DMS153 treated with DMSO at 0.1 percent for 48 hours (cell line): ENCODE measurements at regions not wholly inside any gene's neighbourhood (a gene's known extent, or its start where the extent isn't known, plus 50 kb on each side); places are given as distances from the start of the nearest gene placed in this dataset.
"Not testable (repeated sequence)": the region's sequence is repeated elsewhere in the genome, so short reads cannot be mapped to it uniquely, and the experiment has no call there.

Experiments
- DNase-seq: peaks from one replicate; lab custom pipeline; 2025; ENCODE audit not compliant: unreplicated experiment; lab: John Stamatoyannopoulos, UW

DNA sequence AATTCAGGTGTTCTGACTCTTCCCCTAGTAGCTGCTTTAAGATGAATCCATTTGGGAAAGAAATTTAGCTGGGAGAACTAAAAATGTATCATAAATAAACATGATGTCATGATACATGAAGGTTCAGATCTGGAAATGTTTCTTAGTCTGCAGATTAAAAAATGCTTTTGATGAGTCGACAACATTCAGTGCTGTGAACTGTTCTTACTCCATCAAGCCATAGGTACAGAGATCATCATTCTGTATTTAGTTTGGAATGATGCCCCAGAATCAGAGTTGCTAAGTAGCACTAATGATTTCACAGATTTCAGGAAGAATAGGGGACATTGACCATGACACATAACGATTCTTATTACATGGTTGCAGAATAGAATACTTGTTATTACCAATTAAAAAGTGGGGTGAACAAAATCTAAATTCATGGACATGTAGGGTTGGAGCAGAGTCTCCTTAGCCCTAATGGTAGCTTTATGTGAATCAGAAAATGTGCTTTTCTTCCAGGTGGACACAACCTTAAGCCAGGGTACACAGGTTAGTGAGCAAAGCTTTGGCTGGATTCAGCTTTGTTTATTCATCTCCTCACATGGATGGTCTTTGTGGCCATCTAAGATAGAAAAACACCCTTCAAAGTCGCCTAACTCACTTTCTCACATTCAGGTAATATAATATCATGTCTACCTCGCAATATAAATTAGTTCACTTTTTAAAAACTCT lies 205.4 kb upstream of the SEL1L start:
- no peak for DNase-seq

GRCh38 chr14:81743605-81744004 lies 210.0 kb upstream of the SEL1L start:
- DNase-seq = no peak

DNA sequence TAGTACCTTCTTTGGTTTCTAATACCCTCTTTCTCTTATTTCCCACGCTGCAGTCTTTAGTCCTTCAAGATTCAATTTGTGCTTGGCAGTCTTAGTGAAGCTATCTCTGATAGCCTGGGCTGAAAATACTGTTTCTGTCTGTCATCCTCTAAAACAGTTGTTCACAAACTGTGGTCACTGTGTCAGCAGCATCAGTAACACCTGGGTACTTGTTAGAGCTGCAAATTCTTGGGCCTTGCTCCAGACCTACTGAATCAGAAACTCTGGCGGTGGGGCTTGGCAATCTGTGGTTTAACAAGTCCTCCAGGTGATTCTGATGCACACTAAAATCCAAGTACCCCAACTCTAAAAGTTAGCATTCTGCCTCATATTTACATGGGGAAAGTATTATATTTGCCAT lies 217.5 kb upstream of the SEL1L start:
- no peak for DNase-seq

GRCh38 chr14:81759541-81759940 lies 225.9 kb upstream of the SEL1L start:
- no peak for DNase-seq

DNA sequence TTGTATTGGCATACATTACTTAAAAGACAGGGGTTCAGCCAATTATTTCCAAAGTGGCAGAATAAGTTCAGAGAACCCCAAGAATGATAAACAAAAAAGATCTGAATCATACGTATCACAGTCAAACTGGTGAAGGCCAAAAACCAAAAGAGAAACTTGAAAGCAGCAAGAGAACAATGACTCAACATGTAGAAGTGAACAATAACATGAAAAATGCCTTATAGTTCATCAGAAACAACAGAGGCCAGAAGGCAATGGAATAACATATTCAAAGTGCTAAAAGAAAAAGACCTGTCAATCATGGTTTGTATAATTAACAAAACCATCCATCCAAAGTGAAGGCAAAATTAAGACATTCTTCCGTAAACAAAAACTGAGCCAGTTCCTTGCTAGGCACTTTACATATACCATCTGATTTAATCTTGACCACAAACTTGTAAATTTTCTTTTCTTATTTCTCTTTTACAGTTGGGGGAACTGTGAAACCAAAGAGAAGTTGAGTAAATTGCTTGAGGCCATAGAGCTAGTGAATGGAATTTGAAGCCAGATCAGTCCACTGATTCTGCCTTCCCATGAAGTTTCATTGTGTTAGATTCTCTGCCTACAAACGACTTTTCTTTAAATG lies 232.1 kb upstream of the SEL1L start:
- no peak for DNase-seq

DNA sequence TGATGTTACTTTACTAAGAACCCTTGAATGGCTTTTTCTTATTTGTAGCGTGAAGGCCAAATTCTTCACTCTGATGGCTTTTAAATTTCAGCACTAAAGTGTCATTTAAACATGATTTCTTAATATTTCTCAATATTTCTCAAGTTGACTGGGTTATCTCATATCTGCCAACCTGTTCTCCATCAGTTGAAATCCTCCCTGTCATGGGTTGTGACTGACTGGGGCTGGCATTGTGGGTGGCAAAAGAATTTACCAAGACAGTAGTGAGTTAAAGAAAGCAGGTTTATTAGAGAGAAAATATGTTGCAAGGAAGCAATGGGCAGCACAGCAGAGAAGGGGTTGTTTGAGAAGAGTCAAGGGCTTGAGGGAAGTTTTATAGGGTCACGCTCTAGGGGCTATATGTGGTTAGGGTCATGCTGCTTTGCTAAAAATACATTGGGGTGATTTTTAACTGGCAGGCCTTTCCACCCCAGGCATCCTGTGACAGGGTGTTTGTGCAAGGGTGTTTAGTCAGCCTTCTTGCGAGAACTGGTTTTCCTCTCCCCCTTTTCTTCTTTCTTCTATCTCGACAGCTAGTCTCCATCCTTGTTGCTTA lies 232.8 kb upstream of the SEL1L start:
- DNase-seq = no peak

DNA sequence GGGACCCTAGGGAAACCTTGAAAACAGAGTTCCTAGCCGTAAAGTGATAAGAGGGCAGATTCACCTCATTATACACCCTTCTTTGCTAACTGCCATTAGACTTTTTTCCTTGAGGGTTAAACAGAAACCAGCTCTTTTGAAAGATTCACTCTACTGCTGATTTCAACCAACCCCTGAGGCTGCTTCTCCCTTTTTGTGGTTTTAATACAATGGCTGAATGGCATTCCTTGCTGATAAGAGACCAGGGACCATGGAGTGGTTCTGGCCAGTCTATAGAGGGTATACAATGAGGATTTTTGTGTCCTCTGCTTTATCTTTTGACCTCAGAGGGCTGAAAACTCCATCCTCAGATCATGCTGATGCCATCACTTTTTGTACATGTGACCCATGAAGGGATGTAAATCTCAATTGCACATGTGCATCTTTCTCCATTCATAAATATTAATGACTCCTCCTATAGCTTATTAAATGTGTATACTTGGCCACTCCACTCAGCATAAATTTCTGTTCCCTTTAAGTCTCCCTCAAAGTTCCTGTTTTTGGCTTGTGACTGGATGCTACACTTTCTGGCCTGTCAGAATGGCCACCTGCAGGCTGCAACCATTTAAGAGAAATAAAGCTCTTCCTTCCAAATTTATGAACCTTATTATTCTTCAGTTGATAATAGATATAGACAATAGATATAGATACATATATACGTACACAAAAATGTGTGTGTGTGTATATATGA lies 233.8 kb upstream of the SEL1L start:
- no peak for DNase-seq

- no peak for DNase-seq
Measured at GRCh38 chr14:81771651-81772275, 238.1 kb upstream of the SEL1L start.

GRCh38 chr14:81772381-81772780 lies 238.7 kb upstream of the SEL1L start:
- no peak for DNase-seq

DNA sequence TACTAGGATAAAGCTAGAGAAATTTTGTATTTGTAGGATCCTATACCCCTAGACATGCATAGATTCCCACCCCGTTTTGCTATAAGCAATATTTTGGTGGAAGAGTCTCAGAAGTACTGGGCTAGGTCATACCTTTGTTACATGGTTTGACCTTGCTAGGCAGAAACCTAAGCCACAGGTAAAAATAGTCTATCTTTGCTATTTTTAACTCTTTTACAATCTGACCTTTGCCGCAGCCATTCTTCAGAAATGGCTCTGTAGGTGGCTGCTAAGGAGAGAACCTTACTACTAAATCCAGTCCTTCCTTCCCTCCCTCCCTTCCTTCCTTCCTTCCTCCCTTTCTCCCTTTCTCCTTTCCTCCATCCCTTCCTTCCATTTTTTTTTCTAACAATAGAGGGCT lies 242.9 kb upstream of the SEL1L start:
- no peak for DNase-seq

DNA sequence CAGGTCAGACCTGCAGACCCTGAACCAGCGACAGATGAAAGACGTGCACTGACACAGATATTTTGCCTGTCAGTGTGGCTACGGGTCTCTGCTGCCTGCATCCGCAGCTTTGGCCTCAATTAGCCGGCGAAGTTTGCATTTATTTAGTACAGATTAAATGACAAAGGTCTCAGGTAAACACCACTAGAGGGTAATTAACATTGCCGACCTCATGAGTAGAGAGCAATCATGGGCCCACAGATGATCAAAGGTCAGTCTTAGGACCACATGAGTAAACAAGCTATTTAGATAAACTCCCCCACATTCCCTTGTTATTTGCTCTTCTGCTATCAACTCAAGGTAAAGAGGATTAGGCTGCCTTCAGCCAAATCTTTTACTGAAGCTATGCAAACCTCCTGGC lies 248.1 kb upstream of the SEL1L start:
- DNase-seq = not testable (repeated sequence)

DNA sequence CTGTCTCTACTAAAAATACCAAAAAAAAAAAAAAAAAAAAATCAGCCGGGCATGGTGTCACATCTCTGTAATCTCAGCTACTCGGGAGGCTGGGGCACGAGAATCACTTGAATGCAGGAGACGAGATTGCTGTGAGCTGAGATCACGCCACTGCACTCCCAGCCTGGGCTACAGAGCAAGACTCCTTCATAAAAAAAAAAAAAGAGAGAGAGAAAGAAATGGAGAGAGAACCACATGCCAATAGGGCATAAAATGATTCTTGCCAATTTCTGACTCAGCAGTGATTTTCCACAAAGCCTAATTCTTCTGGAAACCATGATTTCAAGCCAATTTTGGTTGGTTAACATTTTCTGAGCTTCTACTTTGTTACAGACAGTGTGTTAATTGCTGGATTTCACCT lies 250.4 kb upstream of the SEL1L start:
- no peak for DNase-seq

DNA sequence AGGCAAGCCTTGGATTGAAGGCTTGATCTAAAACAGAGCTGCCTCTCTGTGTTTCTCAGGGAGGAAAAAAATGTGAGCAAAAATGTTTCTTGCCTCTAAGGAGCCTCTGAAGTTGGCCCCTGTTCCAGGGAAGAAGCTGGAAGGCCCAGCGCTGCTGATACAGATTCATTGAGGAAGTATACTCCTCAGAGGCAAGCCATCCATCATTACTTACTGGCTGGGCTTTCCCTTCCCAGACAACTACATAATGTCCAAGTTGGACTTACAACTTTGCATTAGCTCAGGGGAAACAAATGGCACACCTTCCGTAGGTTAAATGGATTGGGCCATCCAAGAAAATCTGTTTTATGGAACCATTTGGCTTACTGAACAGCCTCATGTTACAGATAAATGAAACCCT lies 263.7 kb upstream of the SEL1L start:
- no peak for DNase-seq

DNA sequence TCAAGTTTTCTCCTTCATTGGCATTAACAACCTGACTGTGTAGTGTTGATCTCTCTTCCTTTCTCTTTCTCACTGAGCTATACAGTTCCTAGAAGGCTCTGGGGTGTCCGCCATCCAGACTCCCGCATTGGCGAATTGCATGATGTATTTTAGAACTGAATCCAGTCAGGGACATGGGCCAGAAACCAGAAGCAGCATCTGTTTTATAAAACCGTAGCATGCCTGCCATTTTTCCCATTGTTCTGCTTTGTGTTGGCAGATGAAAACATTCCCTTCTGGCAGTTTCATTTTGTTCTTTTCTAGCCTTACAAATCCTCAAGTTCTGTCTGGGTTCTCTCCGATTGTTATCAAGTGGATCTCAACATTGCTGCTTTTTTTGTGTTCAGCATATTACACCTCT lies 268.3 kb upstream of the SEL1L start:
- DNase-seq = no peak

GRCh38 chr14:81802341-81802740 lies 268.7 kb upstream of the SEL1L start:
- no peak for DNase-seq

- no peak for DNase-seq
Measured at GRCh38 chr14:81805785-81806184, 272.1 kb upstream of the SEL1L start.

DNA sequence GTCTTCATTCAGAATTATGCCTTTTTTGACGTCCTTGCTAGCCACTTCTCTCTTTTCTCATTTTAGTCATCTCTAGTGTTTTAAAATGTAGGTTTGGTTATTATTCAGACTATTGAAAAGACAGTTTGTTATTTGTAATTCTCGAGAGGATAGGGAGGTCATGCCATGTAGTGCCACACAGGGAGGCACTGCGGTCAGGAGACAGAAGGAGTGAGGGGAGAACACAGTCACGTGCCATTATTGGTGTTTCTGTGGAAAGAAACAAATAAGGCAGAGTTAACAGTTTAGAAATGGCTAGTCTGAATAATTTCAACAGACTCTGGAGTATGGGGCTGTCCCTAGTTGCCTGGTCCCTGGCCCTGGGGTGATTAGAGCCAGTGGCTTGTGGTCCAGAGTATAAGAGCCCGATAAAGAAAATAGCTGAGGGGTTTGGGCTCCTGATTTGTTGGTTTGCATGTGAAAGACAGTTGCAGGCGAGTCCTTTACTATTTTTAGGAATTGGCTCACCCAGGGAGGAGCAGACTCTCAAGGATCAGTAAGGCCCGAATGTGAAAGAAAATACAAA lies 278.1 kb upstream of the SEL1L start:
- DNase-seq = no peak

DNA sequence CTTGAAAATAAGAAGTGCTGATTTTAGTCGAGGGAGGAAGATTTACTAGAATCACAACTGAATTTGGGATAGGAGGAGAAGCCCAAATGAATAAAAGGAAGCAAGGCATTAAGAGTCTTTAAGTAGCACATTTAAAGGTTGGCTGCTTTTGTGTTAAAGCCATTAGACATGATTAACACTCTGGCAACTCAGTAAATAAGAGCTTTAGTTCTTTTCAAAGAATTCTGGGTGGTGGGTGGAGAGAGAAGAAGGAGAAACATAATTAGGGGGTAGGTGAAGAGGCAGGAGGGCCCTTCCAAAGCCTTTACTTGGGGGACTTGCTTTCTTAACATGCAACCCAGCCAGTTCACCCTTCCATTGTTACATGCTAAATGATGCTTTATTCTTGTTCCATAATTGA lies 284.6 kb upstream of the SEL1L start:
- no peak for DNase-seq

- no peak for DNase-seq
Measured at GRCh38 chr14:81819344-81819743, 285.7 kb upstream of the SEL1L start.

DNA sequence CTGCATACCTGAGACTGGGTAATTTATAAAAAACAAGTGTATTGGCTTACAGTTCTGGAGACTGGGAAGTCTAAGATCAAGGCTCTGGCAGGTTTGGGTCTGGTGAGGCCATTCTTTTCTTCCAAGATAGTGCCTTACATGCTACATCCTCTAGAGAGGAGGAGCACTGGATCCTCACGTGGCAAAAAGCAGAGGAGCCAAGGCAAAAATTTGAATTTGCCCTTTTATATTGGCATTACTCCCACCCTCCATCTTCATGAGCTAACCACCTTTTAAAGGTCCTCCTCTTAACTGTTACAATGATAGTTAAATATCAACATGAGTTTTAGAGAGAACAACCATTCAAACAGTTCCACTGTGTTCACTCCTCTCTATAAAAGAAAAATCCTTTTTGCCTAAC lies 286.3 kb upstream of the SEL1L start:
- no peak for DNase-seq

GRCh38 chr14:81826081-81826480 lies 292.4 kb upstream of the SEL1L start:
- DNase-seq = no peak
